HEK293T (cell line): ENCODE measurements at regions not wholly inside any gene's neighbourhood (a gene's known extent, or its start where the extent isn't known, plus 50 kb on each side); places are given as distances from the start of the nearest gene placed in this dataset.

Experiments used
- ELF4 ChIP-seq: fragments of 450-650 bp; IDR thresholded peaks from 2 replicates; pipeline ENCODE4 v1.6.1; 2017; ENCODE audit warnings: antibody characterized with exemption
- SP1 ChIP-seq: fragments of 450-650 bp; IDR thresholded peaks from 2 replicates; pipeline ENCODE4 v1.6.1; 2017
- SUZ12 ChIP-seq: fragments of 450-650 bp; IDR thresholded peaks from 2 replicates; pipeline ENCODE4 v1.6.1; 2016; ENCODE audit warnings: mild to moderate bottlenecking

DNA sequence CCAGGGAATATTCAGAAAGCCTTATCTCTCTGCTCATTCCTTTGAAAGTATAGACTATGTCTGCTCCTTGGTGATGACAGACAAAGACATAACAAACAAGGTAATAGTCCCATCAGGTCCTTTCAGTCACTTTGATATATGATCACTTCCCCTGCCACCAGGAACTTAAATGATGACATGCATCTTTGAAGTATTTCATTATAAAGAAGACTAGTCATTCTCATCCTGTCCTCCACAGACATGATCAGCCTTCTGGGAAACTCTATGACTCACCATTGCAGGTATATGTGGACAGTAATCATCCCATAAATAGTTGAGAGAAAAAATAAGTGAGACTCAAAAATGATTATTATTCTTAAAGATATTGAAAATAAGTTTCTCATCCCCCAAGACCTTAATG lies 117.5 kb upstream of the VCX2 start:
- no peak for TF ChIP-seq SUZ12
- TF ChIP-seq ELF4: no peak
- no peak for TF ChIP-seq SP1
